ENCODE measurements at regions not wholly inside any gene's neighbourhood (a gene's known extent, or its start where the extent isn't known, plus 50 kb on each side); places are given as distances from the start of the nearest gene placed in this dataset.
"Not testable (repeated sequence)": the region's sequence is repeated elsewhere in the genome, so short reads cannot be mapped to it uniquely, and the experiment has no call there.

DNA sequence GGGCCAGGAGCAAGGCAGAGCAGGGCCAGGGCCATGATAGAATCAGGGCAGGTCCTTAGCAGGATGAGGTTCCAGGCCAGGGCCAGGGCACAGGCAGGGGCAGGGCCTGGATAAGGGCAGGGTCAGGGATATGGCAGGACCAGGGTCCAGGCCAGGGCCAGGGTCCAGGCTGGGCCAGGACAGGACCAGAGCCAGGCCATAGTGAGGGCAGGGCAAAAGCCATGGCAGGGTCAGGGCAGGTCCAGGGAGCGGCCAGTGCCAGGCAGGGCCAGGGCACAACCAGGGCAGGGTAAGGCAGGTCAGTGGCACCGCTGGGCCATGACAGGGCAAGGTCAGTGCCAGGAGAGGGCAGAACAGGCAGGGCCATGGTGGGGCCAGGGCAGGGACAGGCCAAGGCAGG lies 152.2 kb downstream of the LIPI start:
- intact Hi-C loops (cut with micrococcal nuclease) = no loop called here
- Mint-ChIP-seq H3K27me3 (no peaks in the 10 kb centered on the region), H3K27ac (no peak overlapping the region), H3K9me3 (peaks cover 6% of the 10 kb centered on the region), H3K36me3 (no peaks in the 10 kb centered on the region), H3K4me1 (ENCODE audit: low read depth) (no peaks in the 10 kb centered on the region), H3K4me3 (no peak overlapping the region)
- CTCF ChIA-PET = no interaction called here
- no peak for DNase-seq
- POLR2A ChIA-PET = no interaction called here

GRCh38 chr21:14057841-14058481 lies 152.8 kb downstream of the LIPI start:
- H3K4me1 Mint-ChIP-seq (ENCODE audit: low read depth); DNase-seq; H3K9me3 Mint-ChIP-seq; CTCF ChIA-PET; POLR2A ChIA-PET; H3K27me3 Mint-ChIP-seq; H3K4me3 Mint-ChIP-seq; H3K36me3 Mint-ChIP-seq; intact Hi-C loops (cut with micrococcal nuclease); H3K27ac Mint-ChIP-seq: not testable (repeated sequence)

GRCh38 chr21:14057313-14057712 lies 153.4 kb downstream of the LIPI start:
- Mint-ChIP-seq H3K4me1 (ENCODE audit: low read depth) (no peaks in the 10 kb centered on the region), H3K27ac (no peak overlapping the region), H3K36me3 (no peaks in the 10 kb centered on the region), H3K4me3 (no peak overlapping the region), H3K27me3 (no peaks in the 10 kb centered on the region), H3K9me3 (peaks cover 2% of the 10 kb centered on the region)
- POLR2A ChIA-PET = no interaction called here
- intact Hi-C loops (cut with micrococcal nuclease) = no loop called here
- no peak for DNase-seq
- CTCF ChIA-PET = no interaction called here

- no peaks in the 10 kb centered on the region for H3K4me1 Mint-ChIP-seq (ENCODE audit: low read depth)
- CTCF ChIA-PET = no interaction called here
- no peak for DNase-seq
- H3K4me3 Mint-ChIP-seq = no peak overlapping the region
- POLR2A ChIA-PET = no interaction called here
- intact Hi-C loops (cut with micrococcal nuclease) = no loop called here
- H3K36me3 Mint-ChIP-seq = no peaks in the 10 kb centered on the region
- H3K9me3 Mint-ChIP-seq = no peaks in the 10 kb centered on the region
- no peaks in the 10 kb centered on the region for H3K27me3 Mint-ChIP-seq
- no peak overlapping the region for H3K27ac Mint-ChIP-seq
Observed at GRCh38 chr21:14056771-14057191, 154.0 kb downstream of the LIPI start.

DNA sequence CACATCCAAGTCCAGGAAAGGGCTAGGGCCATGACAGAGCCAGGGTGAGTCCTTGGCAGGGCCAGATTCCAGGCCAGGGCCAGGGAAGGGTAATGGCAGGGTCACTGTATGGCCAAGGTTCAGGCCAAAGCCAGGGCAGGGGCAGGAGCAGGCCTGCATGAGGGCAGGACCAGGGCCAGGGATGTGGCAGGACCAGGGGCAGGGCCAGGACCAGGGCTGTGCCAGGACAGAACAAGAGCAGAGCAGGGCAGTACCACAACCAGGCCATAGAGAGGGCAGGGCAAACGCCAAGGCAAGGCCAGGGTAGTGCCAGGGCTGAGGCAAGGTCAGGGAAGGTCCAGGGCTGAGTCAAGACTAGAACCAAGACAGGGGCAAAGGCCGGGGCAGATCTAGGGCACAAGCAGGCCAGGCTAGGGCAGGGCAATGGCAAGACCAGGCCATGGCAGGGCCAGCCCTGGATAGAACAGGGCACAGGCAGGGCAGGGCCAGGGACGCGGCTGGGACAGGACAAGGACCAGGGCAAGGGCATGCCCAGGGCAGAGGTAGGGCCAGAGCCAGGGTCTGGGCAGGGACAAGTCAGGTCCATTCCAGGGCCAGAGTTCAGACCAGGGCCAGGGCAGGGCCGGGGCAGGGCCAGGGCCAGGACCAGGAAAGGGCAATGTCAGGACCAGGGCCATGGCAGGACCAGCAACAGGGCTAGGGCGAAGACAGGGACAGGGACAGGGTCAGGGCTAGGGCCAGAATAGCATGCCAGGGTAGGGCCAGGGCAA lies 154.8 kb downstream of the LIPI start:
- intact Hi-C loops (cut with micrococcal nuclease); POLR2A ChIA-PET; H3K4me3 Mint-ChIP-seq; H3K36me3 Mint-ChIP-seq; H3K27ac Mint-ChIP-seq; H3K9me3 Mint-ChIP-seq; H3K4me1 Mint-ChIP-seq (ENCODE audit: low read depth); CTCF ChIA-PET; H3K27me3 Mint-ChIP-seq; DNase-seq: not testable (repeated sequence)

GRCh38 chr21:14054682-14055081 lies 156.1 kb downstream of the LIPI start:
- Mint-ChIP-seq H3K4me1 (ENCODE audit: low read depth) (no peaks in the 10 kb centered on the region), H3K9me3 (no peaks in the 10 kb centered on the region), H3K4me3 (no peak overlapping the region), H3K27ac (no peak overlapping the region), H3K36me3 (no peaks in the 10 kb centered on the region), H3K27me3 (no peaks in the 10 kb centered on the region)
- ChIA-PET CTCF (no interaction called here), POLR2A (no interaction called here)
- intact Hi-C loops (cut with micrococcal nuclease) = no loop called here
- DNase-seq = no peak

DNA sequence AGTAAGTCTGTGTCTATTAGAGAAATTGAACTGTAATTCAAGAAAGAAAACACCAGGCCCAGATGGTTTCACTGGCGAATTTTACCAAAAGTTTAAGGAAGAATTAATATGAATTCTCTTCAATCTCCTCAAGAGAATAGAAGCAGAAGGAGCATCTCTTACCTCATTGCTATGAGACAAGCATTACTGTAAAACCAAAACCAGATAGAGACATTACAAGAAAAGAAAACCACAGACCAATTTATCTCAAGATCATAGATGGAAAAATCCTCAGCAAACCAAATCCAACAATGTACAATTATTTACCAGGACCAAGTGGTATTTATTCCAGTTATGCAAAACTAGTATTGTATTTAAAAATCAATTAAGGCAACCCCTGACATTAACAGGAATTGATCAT lies 160.6 kb downstream of the LIPI start:
- no peak for DNase-seq
- no peak overlapping the region for H3K4me3 Mint-ChIP-seq
- no peaks in the 10 kb centered on the region for H3K9me3 Mint-ChIP-seq
- CTCF ChIA-PET = no interaction called here
- H3K36me3 Mint-ChIP-seq = no peaks in the 10 kb centered on the region
- POLR2A ChIA-PET = no interaction called here
- intact Hi-C loops (cut with micrococcal nuclease) = no loop called here
- no peak overlapping the region for H3K27ac Mint-ChIP-seq
- no peaks in the 10 kb centered on the region for H3K4me1 Mint-ChIP-seq (ENCODE audit: low read depth)
- H3K27me3 Mint-ChIP-seq = no peaks in the 10 kb centered on the region

- no peak for DNase-seq
- Mint-ChIP-seq H3K9me3 (no peaks in the 10 kb centered on the region), H3K36me3 (no peaks in the 10 kb centered on the region), H3K27me3 (no peaks in the 10 kb centered on the region), H3K4me1 (ENCODE audit: low read depth) (no peaks in the 10 kb centered on the region), H3K4me3 (no peak overlapping the region), H3K27ac (no peak overlapping the region)
- ChIA-PET POLR2A (no interaction called here), CTCF (no interaction called here)
- intact Hi-C loops (cut with micrococcal nuclease) = no loop called here
Observed at GRCh38 chr21:14046401-14046800, 164.4 kb downstream of the LIPI start.

- Mint-ChIP-seq H3K27ac (no peak overlapping the region), H3K9me3 (no peaks in the 10 kb centered on the region), H3K36me3 (no peaks in the 10 kb centered on the region), H3K27me3 (no peaks in the 10 kb centered on the region), H3K4me3 (no peak overlapping the region), H3K4me1 (ENCODE audit: low read depth) (no peaks in the 10 kb centered on the region)
- ChIA-PET CTCF (no interaction called here), POLR2A (no interaction called here)
- intact Hi-C loops (cut with micrococcal nuclease) = no loop called here
- DNase-seq = no peak
Observed at GRCh38 chr21:14040386-14040785, 170.4 kb downstream of the LIPI start.

DNA sequence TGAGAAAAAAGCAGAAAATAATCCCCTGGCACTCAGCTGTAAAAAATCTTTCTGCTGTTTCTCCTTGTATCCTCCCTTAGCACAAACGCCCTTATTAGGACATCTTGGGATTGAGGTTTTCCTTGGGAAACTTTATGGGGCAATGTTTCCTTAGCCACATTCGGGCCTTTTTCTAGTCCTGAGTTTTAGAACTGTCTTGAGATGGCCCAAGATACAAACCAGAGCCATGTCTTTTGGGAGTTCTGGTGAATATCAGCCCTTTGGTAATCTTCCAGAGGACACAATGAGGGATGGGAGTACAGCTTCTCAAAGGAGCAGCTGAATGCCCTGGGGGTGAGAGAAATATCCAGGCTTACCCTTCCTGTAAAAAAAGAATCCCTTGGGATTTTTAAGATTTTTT lies 182.1 kb downstream of the LIPI start:
- intact Hi-C loops (cut with micrococcal nuclease) = loop anchor here (5.0 kb wide), 1 partner anchor 189 kb away; the partner anchor contains the start of gene RBM11
- H3K9me3 Mint-ChIP-seq; H3K36me3 Mint-ChIP-seq; H3K27me3 Mint-ChIP-seq; H3K4me1 Mint-ChIP-seq (ENCODE audit: low read depth); H3K27ac Mint-ChIP-seq; POLR2A ChIA-PET; CTCF ChIA-PET; DNase-seq: not testable (repeated sequence)
- peak overlapping the region; percentile 95 for H3K4me3 Mint-ChIP-seq

DNA sequence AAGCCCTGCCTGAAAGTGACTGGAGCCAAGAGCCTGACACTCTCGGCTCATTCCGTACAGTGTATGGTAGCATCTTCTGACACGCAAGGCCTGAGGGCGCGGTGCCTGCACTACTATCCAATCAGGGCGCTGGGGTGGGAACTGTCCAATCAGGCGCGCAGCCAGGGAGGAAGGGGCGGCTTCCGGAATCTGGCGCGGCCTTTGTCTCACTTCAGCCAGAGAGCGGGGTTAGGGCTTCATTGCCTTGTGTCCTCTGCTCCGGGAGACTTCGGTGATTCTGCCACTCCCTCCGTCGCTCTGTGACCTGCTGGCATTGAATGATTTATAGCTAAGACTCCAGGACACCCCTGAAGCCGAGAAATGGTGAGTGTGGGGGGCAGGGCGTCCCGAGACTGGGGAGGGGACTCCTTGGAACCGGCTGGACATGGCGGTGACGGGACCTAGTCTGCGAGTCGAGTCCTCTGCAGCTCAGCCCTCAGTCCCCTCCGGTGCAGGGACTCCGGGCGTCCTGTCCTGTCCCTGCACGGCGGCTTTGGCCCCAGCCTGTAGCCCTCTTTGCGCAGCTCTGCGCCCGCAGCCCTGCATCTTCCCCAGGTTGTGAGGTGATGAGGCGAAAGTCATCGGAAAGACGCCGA lies 183.4 kb downstream of the LIPI start:
- H3K27me3 Mint-ChIP-seq; H3K4me1 Mint-ChIP-seq (ENCODE audit: low read depth); H3K36me3 Mint-ChIP-seq; POLR2A ChIA-PET; H3K9me3 Mint-ChIP-seq: not testable (repeated sequence)
- Mint-ChIP-seq H3K27ac (peak overlapping the region; percentile 84), H3K4me3 (peak overlapping the region; percentile 95)
- peak; percentile 94 for DNase-seq
- CTCF ChIA-PET = interaction anchor here (0.6 kb wide), 1 partner anchor 9 kb away, joined by 3 read pairs; no protein-coding TSS in a partner anchor
- intact Hi-C loops (cut with micrococcal nuclease) = loop anchor here (1.0 to 5.0 kb wide), 2 partner anchors 59 to 190 kb away; partner anchors contain the start of gene RBM11

DNA sequence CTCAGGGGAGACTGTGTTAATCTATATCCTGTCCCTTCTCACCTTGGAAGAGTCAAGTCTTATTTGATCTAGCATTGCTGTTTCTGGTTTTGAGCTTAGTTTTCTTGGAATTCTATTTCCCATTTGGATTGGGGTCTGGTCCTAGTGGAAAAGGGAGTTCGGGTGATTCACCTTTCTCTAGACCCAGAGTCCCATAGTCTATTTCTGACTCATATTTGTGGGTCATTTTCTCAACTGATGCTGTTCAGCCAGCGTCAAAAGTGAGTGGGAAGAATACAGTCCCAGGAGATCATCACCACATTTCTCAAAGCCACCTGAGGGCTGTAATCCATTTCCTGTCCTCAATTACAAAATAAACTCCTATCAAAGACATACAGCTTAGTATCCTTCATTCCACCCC lies 190.6 kb downstream of the LIPI start:
- DNase-seq; H3K4me1 Mint-ChIP-seq (ENCODE audit: low read depth); POLR2A ChIA-PET; CTCF ChIA-PET; H3K27me3 Mint-ChIP-seq; H3K4me3 Mint-ChIP-seq; H3K27ac Mint-ChIP-seq; H3K9me3 Mint-ChIP-seq; H3K36me3 Mint-ChIP-seq; intact Hi-C loops (cut with micrococcal nuclease): not testable (repeated sequence)

DNA sequence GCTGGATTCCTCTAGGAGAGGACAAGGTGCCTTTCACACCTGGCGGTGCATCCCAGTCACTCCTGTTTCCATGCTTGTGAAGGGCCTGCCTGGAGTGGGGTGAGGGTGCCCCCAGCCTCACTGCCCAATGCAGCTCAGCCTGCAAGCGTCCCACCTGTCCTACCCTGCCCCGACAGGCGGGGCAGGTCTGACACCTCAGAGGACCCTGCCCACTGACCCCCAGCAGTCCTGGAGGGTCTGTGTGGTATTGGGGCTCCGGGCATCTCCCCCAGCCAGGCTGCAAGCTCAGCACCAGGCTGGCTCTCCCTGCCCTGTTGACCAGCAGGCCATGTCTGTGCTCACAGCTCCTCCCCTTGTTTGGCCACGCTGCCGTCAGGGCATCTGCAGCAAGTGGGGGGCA lies 194.9 kb downstream of the LIPI start:
- POLR2A ChIA-PET, CTCF ChIA-PET: not testable (repeated sequence)

More for the DNA sequence above, 194.9 kb downstream of the LIPI start:
- H3K4me3 Mint-ChIP-seq; H3K27me3 Mint-ChIP-seq; DNase-seq; H3K4me1 Mint-ChIP-seq (ENCODE audit: low read depth); H3K36me3 Mint-ChIP-seq; H3K9me3 Mint-ChIP-seq; H3K27ac Mint-ChIP-seq; intact Hi-C loops (cut with micrococcal nuclease): not testable (repeated sequence)

Measured in activated CD4-positive, alpha-beta memory T cell treated with anti-CD3 and anti-CD28 coated beads for 36 hours (primary cell).